H9 (cell line): ENCODE measurements at regions not wholly inside any gene's neighbourhood (a gene's known extent, or its start where the extent isn't known, plus 50 kb on each side); places are given as distances from the start of the nearest gene placed in this dataset.

Source experiments
- DNase-seq: peaks from one replicate; pipeline ENCODE4 v3.0.0-alpha.2; 2017
- H2AFZ ChIP-seq: one replicate; pipeline ENCODE4 v1.6.1; 2013; ENCODE audit warnings: mild to moderate bottlenecking, low read length, control low read depth, moderate library complexity
- H2AK5ac ChIP-seq: 2 replicates; pipeline ENCODE4 v1.6.1; 2013; ENCODE audit warnings: low read length, control low read depth, mixed read lengths; ENCODE audit not compliant: insufficient read length
- H2BK120ac ChIP-seq: one replicate; pipeline ENCODE4 v1.6.1; 2013; ENCODE audit warnings: low read depth, mild to moderate bottlenecking, low read length, control low read depth, inconsistent platforms; ENCODE audit not compliant: poor library complexity, severe bottlenecking
- H2BK12ac ChIP-seq: 2 replicates; pipeline ENCODE4 v1.6.1; 2013; ENCODE audit warnings: low read length, control low read depth, mixed read lengths, low read depth; ENCODE audit not compliant: insufficient read length
- H2BK15ac ChIP-seq: 2 replicates; pipeline ENCODE4 v1.6.1; 2013; ENCODE audit warnings: low read depth, low read length, control low read depth
- H2BK20ac ChIP-seq: one replicate; pipeline ENCODE4 v1.6.1; 2013; ENCODE audit warnings: low read depth, mild to moderate bottlenecking, low read length, control low read depth, inconsistent platforms; ENCODE audit not compliant: poor library complexity, severe bottlenecking
- H2BK5ac ChIP-seq: 2 replicates; pipeline ENCODE4 v1.6.1; 2013; ENCODE audit warnings: low read length, control low read depth, mixed read lengths; ENCODE audit not compliant: insufficient read length
- H3K14ac ChIP-seq: 2 replicates; pipeline ENCODE4 v1.6.1; 2013; ENCODE audit warnings: low read length, control low read depth; ENCODE audit not compliant: insufficient read depth
- H3K18ac ChIP-seq: 2 replicates; pipeline ENCODE4 v1.6.1; 2013; ENCODE audit warnings: low read depth, mild to moderate bottlenecking, mixed read lengths, low read length, control low read depth; ENCODE audit not compliant: insufficient read length
- H3K23ac ChIP-seq: 2 replicates; pipeline ENCODE4 v1.6.1; 2013; ENCODE audit warnings: low read length, control low read depth, mixed read lengths, low read depth; ENCODE audit not compliant: insufficient read length
- H3K23me2 ChIP-seq: 2 replicates; pipeline ENCODE4 v1.6.1; 2013; ENCODE audit warnings: low read depth, mild to moderate bottlenecking, mixed read lengths, low read length, control low read depth; ENCODE audit not compliant: insufficient read length, poor library complexity, severe bottlenecking
- H3K27ac ChIP-seq: 2 replicates; pipeline ENCODE4 v1.5.1; 2013; ENCODE audit warnings: low read length, control low read depth, mixed read lengths, low read depth; ENCODE audit not compliant: insufficient read length
- H3K27me3 ChIP-seq: 2 replicates; pipeline ENCODE4 v1.6.1; 2013; ENCODE audit warnings: low read length, control low read depth, inconsistent platforms; ENCODE audit not compliant: insufficient read depth
- H3K4ac ChIP-seq: 2 replicates; pipeline ENCODE4 v1.6.1; 2013; ENCODE audit warnings: low read depth, mild to moderate bottlenecking, control low read depth, inconsistent platforms, low read length, moderate library complexity
- H3K4me1 ChIP-seq: 2 replicates; pipeline ENCODE4 v1.6.1; 2013; ENCODE audit warnings: low read length, control low read depth, inconsistent platforms; ENCODE audit not compliant: insufficient read depth
- H3K4me2 ChIP-seq: 2 replicates; pipeline ENCODE4 v1.6.1; 2013; ENCODE audit warnings: low read length, control low read depth, mixed read lengths; ENCODE audit not compliant: insufficient read length, insufficient read depth
- H3K56ac ChIP-seq: 2 replicates; pipeline ENCODE4 v1.6.1; 2013; ENCODE audit warnings: low read depth, mild to moderate bottlenecking, mixed read lengths, low read length, control low read depth; ENCODE audit not compliant: insufficient read length
- H3K79me1 ChIP-seq: 2 replicates; pipeline ENCODE4 v1.6.1; 2013; ENCODE audit warnings: low read depth, mild to moderate bottlenecking, moderate library complexity, low read length, control low read depth, inconsistent platforms; ENCODE audit not compliant: insufficient read depth, poor library complexity, severe bottlenecking
- H3K79me2 ChIP-seq: 2 replicates; pipeline ENCODE4 v1.6.1; 2013; ENCODE audit warnings: low read length, control low read depth, inconsistent platforms; ENCODE audit not compliant: insufficient read depth
- H3K9ac ChIP-seq: 2 replicates; pipeline ENCODE4 v1.6.1; 2013; ENCODE audit warnings: low read length, control low read depth, mixed read lengths; ENCODE audit not compliant: insufficient read length; ENCODE audit errors: extremely low read depth
- H3K9me3 ChIP-seq: one replicate; pipeline ENCODE4 v1.6.1; 2013; ENCODE audit warnings: low read depth, low read length, inconsistent platforms; ENCODE audit not compliant: control insufficient read depth
- H3T11ph ChIP-seq: one replicate; pipeline ENCODE4 v1.6.1; 2013; ENCODE audit warnings: mild to moderate bottlenecking, low read length, control low read depth, inconsistent platforms
- H4K20me1 ChIP-seq: one replicate; pipeline ENCODE4 v1.6.1; 2013; ENCODE audit not compliant: control insufficient read depth, insufficient read length, insufficient read depth
- H4K5ac ChIP-seq: 2 replicates; pipeline ENCODE4 v1.6.1; 2013; ENCODE audit warnings: low read depth, mild to moderate bottlenecking, mixed read lengths, low read length, control low read depth; ENCODE audit not compliant: insufficient read length
- H4K8ac ChIP-seq: replicated peaks from 2 replicates; pipeline ENCODE4 v1.6.1; 2013; ENCODE audit warnings: low read length, control low read depth, mixed read lengths, low read depth; ENCODE audit not compliant: insufficient read length
- H4K91ac ChIP-seq: 2 replicates; pipeline ENCODE4 v1.6.1; 2013; ENCODE audit warnings: low read depth, mild to moderate bottlenecking, moderate library complexity, mixed read lengths, low read length, control low read depth; ENCODE audit not compliant: insufficient read length
- H3K27ac Mint-ChIP-seq, 3 experiments: 2 replicates in 2 of 3; 3 replicates in 1 of 3; pipeline ENCODE4 v1.8.0; 2020 to 2021; ENCODE audit warnings: mixed read lengths in 3 of 3, mild to moderate bottlenecking in 1 of 3, moderate library complexity in 1 of 3
- H3K27me3 Mint-ChIP-seq: 2 replicates; pipeline ENCODE4 v1.8.0; 2021; ENCODE audit warnings: low read depth, mild to moderate bottlenecking, moderate library complexity, mixed read lengths
- H3K36me3 Mint-ChIP-seq, 3 experiments: 2 replicates in 2 of 3; 3 replicates in 1 of 3; pipeline ENCODE4 v1.8.0; 2020 to 2021; ENCODE audit warnings: low read depth in 3 of 3, mixed read lengths in 3 of 3; ENCODE audit not compliant: insufficient read depth in 1 of 3
- H3K4me1 Mint-ChIP-seq, 2 experiments: 2 replicates each; pipeline ENCODE4 v1.8.0; 2020; ENCODE audit warnings: mixed read lengths in 2 of 2
- H3K4me3 Mint-ChIP-seq, 2 experiments: 2 replicates in 1 of 2; 3 replicates in 1 of 2; pipeline ENCODE4 v1.8.0; 2020 to 2021; ENCODE audit warnings: mild to moderate bottlenecking in 2 of 2, mixed read lengths in 2 of 2, moderate library complexity in 1 of 2
- H3K9me3 Mint-ChIP-seq, 2 experiments: 2 replicates in 1 of 2; 3 replicates in 1 of 2; pipeline ENCODE4 v1.8.0; 2020; ENCODE audit warnings: mild to moderate bottlenecking in 2 of 2, mixed read lengths in 2 of 2, moderate library complexity in 1 of 2
- WGBS: extraction: QIAGEN DNeasy Blood & Tissue Kit; methylation state at CpG from one replicate; pipeline ENCODE4 v1.1.7; 2013; ENCODE audit warnings: missing lambda C conversion rate, low lambda C conversion rate, mixed read lengths; ENCODE audit not compliant: insufficient read length; ENCODE audit errors: extremely low coverage; 5-methylcytosine and 5-hydroxymethylcytosine counted together
- TF ChIP-seq, protein P1 (sequence below): fragments of 200-600 bp; sonication (generic); conservative IDR thresholded peaks from 3 replicates; pipeline ENCODE4 v1.8.0; 2021; ENCODE audit warnings: antibody characterized with exemption, mild to moderate bottlenecking

DNA sequence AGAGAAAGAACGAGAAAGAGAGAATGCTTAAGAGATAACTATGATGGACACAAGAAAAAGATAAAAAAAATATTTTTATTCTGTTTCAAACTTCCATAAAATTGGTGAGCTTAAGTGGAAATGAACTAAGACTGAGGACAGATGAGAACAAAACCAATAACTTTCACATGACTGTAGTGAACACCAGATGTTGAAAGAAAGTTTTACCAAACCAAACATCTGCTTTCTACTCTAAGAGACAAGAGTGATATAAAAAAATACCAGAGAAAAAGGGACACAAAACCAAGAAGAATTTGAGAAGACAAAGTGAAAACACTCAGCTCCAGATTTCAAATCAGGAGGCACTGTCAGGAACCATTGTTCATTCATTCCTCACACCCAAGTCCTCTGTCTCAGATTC lies 147.9 kb downstream of the IMPG2 start:
- no peaks in the 10 kb centered on the region for H3K27me3 Mint-ChIP-seq
- no peak overlapping the region for H2BK20ac ChIP-seq
- H3K27ac Mint-ChIP-seq: no peak overlapping the region
- no peaks in the 10 kb centered on the region for H3K27me3 ChIP-seq
- no peak overlapping the region for H4K8ac ChIP-seq
- no peak overlapping the region for H3T11ph ChIP-seq
- H3K23ac ChIP-seq: no peak overlapping the region
- H4K5ac ChIP-seq: no peak overlapping the region
- peaks cover 2% of the 10 kb centered on the region in 2 experiments; a peak in 3 of 5 replicates for H3K9me3 Mint-ChIP-seq
- H4K91ac ChIP-seq: no peak overlapping the region
- H3K4me1 Mint-ChIP-seq: no peaks in the 10 kb centered on the region
- H3K14ac ChIP-seq: no peak overlapping the region
- DNase-seq: no peak
- H2BK12ac ChIP-seq: no peak overlapping the region
- H3K79me2 ChIP-seq: no peaks in the 10 kb centered on the region
- H3K9ac ChIP-seq: no peak overlapping the region
- H2AK5ac ChIP-seq: no peak overlapping the region
- H2AFZ ChIP-seq: no peak overlapping the region
- H2BK15ac ChIP-seq: no peak overlapping the region
- WGBS: no CpG with 5 or more reads among the region's 1 CpG
- no peaks in the 10 kb centered on the region for H3K9me3 ChIP-seq
- no peaks in the 10 kb centered on the region for H3K4me1 ChIP-seq
- TF ChIP-seq, protein P1, sequence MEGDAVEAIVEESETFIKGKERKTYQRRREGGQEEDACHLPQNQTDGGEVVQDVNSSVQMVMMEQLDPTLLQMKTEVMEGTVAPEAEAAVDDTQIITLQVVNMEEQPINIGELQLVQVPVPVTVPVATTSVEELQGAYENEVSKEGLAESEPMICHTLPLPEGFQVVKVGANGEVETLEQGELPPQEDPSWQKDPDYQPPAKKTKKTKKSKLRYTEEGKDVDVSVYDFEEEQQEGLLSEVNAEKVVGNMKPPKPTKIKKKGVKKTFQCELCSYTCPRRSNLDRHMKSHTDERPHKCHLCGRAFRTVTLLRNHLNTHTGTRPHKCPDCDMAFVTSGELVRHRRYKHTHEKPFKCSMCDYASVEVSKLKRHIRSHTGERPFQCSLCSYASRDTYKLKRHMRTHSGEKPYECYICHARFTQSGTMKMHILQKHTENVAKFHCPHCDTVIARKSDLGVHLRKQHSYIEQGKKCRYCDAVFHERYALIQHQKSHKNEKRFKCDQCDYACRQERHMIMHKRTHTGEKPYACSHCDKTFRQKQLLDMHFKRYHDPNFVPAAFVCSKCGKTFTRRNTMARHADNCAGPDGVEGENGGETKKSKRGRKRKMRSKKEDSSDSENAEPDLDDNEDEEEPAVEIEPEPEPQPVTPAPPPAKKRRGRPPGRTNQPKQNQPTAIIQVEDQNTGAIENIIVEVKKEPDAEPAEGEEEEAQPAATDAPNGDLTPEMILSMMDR: no peak
- H3K79me1 ChIP-seq: no peaks in the 10 kb centered on the region
- H3K56ac ChIP-seq: no peak overlapping the region
- no peaks in the 10 kb centered on the region for H3K23me2 ChIP-seq
- H4K20me1 ChIP-seq: no peaks in the 10 kb centered on the region
- no peak overlapping the region for H2BK120ac ChIP-seq
- H3K27ac ChIP-seq: no peak overlapping the region
- H3K4me3 Mint-ChIP-seq: no peak overlapping the region
- H2BK5ac ChIP-seq: no peak overlapping the region
- no peak overlapping the region for H3K4me2 ChIP-seq
- H3K36me3 Mint-ChIP-seq: no peaks in the 10 kb centered on the region
- H3K18ac ChIP-seq: no peak overlapping the region
- no peak overlapping the region for H3K4ac ChIP-seq
